ENCODE measurements at regions not wholly inside any gene's neighbourhood (a gene's known extent, or its start where the extent isn't known, plus 50 kb on each side); places are given as distances from the start of the nearest gene placed in this dataset.

GRCh38 chr4:187075514-187075913, 351.9 kb upstream of the FAT1 start:
- no peaks in the 10 kb centered on the region for H3K27me3 ChIP-seq (ENCODE audit: low read length)
- H2AFZ ChIP-seq (ENCODE audit: low read depth, low read length, severe bottlenecking), result no peak overlapping the region
- no peaks in the 10 kb centered on the region for H4K20me1 ChIP-seq (ENCODE audit: low read depth, low read length)
- no peak overlapping the region for H3K4me3 ChIP-seq (ENCODE audit: insufficient read depth, low read length, poor library complexity, severe bottlenecking)
- no peaks in the 10 kb centered on the region for H3K36me3 ChIP-seq (ENCODE audit: low read length)
- no peak overlapping the region for H3K27ac ChIP-seq (ENCODE audit: low read depth, low read length)
- no peak overlapping the region for H3K9ac ChIP-seq (ENCODE audit: low read length)
- TF ChIP-seq EZH2phosphoT487 (conservative IDR thresholded peaks at IDR 0.05; ENCODE audit: low read length) (no peak), CTCF (IDR thresholded peaks at IDR 0.05; ENCODE audit: insufficient read depth, low read length, poor library complexity, severe bottlenecking) (no peak)
- H3K79me2 ChIP-seq (ENCODE audit: insufficient read depth, low read length), result no peaks in the 10 kb centered on the region
- H3K4me2 ChIP-seq (ENCODE audit: low read depth, low read length, poor library complexity, severe bottlenecking), result no peak overlapping the region
- no peaks in the 10 kb centered on the region for H3K9me3 ChIP-seq (ENCODE audit: insufficient read depth, low read length)
- H3F3A ChIP-seq (ENCODE audit: insufficient read depth), result no peaks in the 10 kb centered on the region
- H3K9me2 ChIP-seq (replicated peaks; ENCODE audit: insufficient read depth, low read length), result no peaks in the 10 kb centered on the region

DNA sequence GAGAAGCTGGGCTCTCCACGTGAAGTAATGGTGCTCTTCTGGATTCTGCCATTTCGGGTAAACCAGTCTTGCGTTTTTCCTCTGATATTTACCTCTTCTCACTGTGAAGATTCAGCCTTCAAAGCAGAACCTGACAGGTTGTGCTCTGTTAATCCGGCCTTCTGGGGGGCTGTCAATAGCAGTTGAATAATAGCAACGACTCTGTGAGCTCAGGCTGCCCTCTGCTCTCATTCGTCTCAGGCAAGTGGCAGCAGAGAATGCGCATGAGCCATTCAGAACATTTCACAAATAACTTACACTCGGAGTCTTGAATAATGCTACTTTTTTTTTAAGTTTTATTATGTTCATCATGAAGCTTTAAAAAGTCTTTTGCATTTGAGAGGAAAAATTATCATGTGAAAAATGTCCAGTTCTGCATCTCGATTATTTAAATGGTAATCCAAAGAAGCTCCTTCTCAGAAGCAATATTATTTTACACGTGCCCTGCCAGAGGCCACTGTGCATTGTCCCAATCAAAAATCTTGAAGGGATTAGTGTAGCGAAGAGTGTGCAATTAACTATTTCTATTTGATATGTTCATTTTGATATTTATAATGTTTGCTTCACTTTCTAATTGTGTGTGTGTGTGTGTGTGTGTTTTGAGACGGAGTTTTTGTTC, 354.2 kb upstream of the FAT1 start:
- H3K27me3 ChIP-seq (ENCODE audit: low read length), result no peaks in the 10 kb centered on the region
- no peak overlapping the region for H2AFZ ChIP-seq (ENCODE audit: low read depth, low read length, severe bottlenecking)
- H3K4me2 ChIP-seq (ENCODE audit: low read depth, low read length, poor library complexity, severe bottlenecking), result no peak overlapping the region
- TF ChIP-seq EZH2phosphoT487 (conservative IDR thresholded peaks at IDR 0.05; ENCODE audit: low read length) (no peak), CTCF (IDR thresholded peaks at IDR 0.05; ENCODE audit: insufficient read depth, low read length, poor library complexity, severe bottlenecking) (no peak)
- no peaks in the 10 kb centered on the region for H3K79me2 ChIP-seq (ENCODE audit: insufficient read depth, low read length)
- no peaks in the 10 kb centered on the region for H4K20me1 ChIP-seq (ENCODE audit: low read depth, low read length)
- no peak overlapping the region for H3K4me3 ChIP-seq (ENCODE audit: insufficient read depth, low read length, poor library complexity, severe bottlenecking)
- no peak overlapping the region for H3K27ac ChIP-seq (ENCODE audit: low read depth, low read length)
- H3K9ac ChIP-seq (ENCODE audit: low read length), result no peak overlapping the region
- no peaks in the 10 kb centered on the region for H3K36me3 ChIP-seq (ENCODE audit: low read length)
- H3K9me3 ChIP-seq (ENCODE audit: insufficient read depth, low read length), result no peaks in the 10 kb centered on the region
- no peaks in the 10 kb centered on the region for H3K9me2 ChIP-seq (replicated peaks; ENCODE audit: insufficient read depth, low read length)
- no peaks in the 10 kb centered on the region for H3F3A ChIP-seq (ENCODE audit: insufficient read depth)

GRCh38 chr4:187084701-187085100, 361.0 kb upstream of the FAT1 start:
- H3K27ac ChIP-seq (ENCODE audit: low read depth, low read length), result no peak overlapping the region
- no peak overlapping the region for H3K9ac ChIP-seq (ENCODE audit: low read length)
- no peak overlapping the region for H2AFZ ChIP-seq (ENCODE audit: low read depth, low read length, severe bottlenecking)
- H3K36me3 ChIP-seq (ENCODE audit: low read length), result no peaks in the 10 kb centered on the region
- H3K27me3 ChIP-seq (ENCODE audit: low read length), result no peaks in the 10 kb centered on the region
- H3K9me2 ChIP-seq (replicated peaks; ENCODE audit: insufficient read depth, low read length), result no peaks in the 10 kb centered on the region
- no peak overlapping the region for H3K4me2 ChIP-seq (ENCODE audit: low read depth, low read length, poor library complexity, severe bottlenecking)
- no peaks in the 10 kb centered on the region for H3F3A ChIP-seq (ENCODE audit: insufficient read depth)
- H3K9me3 ChIP-seq (ENCODE audit: insufficient read depth, low read length), result no peaks in the 10 kb centered on the region
- no peak for TF ChIP-seq EZH2phosphoT487 (conservative IDR thresholded peaks at IDR 0.05; ENCODE audit: low read length)
- H3K79me2 ChIP-seq (ENCODE audit: insufficient read depth, low read length), result no peaks in the 10 kb centered on the region
- H3K4me3 ChIP-seq (ENCODE audit: insufficient read depth, low read length, poor library complexity, severe bottlenecking), result no peak overlapping the region
- no peaks in the 10 kb centered on the region for H4K20me1 ChIP-seq (ENCODE audit: low read depth, low read length)

- no peak overlapping the region for H3K4me2 ChIP-seq (ENCODE audit: low read depth, low read length, poor library complexity, severe bottlenecking)
- H3K36me3 ChIP-seq (ENCODE audit: low read length), result no peaks in the 10 kb centered on the region
- no peak overlapping the region for H3K9ac ChIP-seq (ENCODE audit: low read length)
- no peak overlapping the region for H2AFZ ChIP-seq (ENCODE audit: low read depth, low read length, severe bottlenecking)
- TF ChIP-seq CTCF (IDR thresholded peaks at IDR 0.05; ENCODE audit: insufficient read depth, low read length, poor library complexity, severe bottlenecking) (no peak), EZH2phosphoT487 (conservative IDR thresholded peaks at IDR 0.05; ENCODE audit: low read length) (no peak)
- H3K27ac ChIP-seq (ENCODE audit: low read depth, low read length), result no peak overlapping the region
- no peaks in the 10 kb centered on the region for H3K27me3 ChIP-seq (ENCODE audit: low read length)
- H3F3A ChIP-seq (ENCODE audit: insufficient read depth), result no peaks in the 10 kb centered on the region
- no peaks in the 10 kb centered on the region for H4K20me1 ChIP-seq (ENCODE audit: low read depth, low read length)
- H3K79me2 ChIP-seq (ENCODE audit: insufficient read depth, low read length), result no peaks in the 10 kb centered on the region
- no peak overlapping the region for H3K4me3 ChIP-seq (ENCODE audit: insufficient read depth, low read length, poor library complexity, severe bottlenecking)
- H3K9me3 ChIP-seq (ENCODE audit: insufficient read depth, low read length), result no peaks in the 10 kb centered on the region
- no peaks in the 10 kb centered on the region for H3K9me2 ChIP-seq (replicated peaks; ENCODE audit: insufficient read depth, low read length)
Measured at GRCh38 chr4:187085339-187085738, 361.7 kb upstream of the FAT1 start.

Data from SU-DHL-6 (cell line).